ENCODE measurements at regions not wholly inside any gene's neighbourhood (a gene's known extent, or its start where the extent isn't known, plus 50 kb on each side); places are given as distances from the start of the nearest gene placed in this dataset.

- DNase-seq: no peak
Observed at GRCh38 chr18:72342933-72343332, 201.2 kb downstream of the CBLN2 start.

DNA sequence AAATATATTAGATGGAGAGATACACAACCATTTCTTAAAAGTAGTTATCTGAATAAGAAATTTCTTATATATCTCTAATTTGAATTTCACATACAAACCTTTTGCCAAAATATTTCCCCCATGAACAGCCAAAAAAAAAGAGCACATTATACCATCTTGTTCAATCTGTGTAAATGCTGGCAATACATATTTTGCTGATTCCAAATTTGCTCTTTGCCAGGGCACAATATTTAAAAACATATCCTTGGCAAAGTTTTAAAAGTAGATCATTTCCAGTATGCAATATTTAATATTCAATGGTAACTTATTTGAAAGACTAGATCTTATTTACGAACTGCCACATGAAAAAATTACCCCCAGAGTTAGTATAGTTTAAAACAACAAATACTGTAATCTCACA, 204.2 kb downstream of the CBLN2 start:
- no peak for DNase-seq

- DNase-seq: no peak
Observed at GRCh38 chr18:72336786-72337185, 207.4 kb downstream of the CBLN2 start.

DNA sequence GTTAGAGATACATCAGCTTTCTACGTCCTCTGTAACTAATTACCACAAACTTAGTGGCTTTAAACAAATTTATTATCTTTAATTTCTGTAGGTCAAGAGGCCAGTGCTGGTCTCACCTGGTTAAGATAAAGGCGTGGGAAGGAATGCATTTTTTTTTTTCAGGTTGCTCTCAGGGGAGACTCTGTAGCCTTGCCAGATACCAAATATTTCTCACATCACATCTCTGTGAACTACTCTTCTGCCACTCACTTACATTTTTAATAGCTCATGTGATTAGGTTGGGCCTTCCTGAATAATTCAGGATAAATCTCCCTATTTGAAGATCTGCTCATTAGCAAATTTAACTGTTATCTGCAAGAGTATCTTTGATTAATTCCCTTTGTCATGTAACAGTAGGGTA, 214.6 kb downstream of the CBLN2 start:
- DNase-seq: no peak

DNA sequence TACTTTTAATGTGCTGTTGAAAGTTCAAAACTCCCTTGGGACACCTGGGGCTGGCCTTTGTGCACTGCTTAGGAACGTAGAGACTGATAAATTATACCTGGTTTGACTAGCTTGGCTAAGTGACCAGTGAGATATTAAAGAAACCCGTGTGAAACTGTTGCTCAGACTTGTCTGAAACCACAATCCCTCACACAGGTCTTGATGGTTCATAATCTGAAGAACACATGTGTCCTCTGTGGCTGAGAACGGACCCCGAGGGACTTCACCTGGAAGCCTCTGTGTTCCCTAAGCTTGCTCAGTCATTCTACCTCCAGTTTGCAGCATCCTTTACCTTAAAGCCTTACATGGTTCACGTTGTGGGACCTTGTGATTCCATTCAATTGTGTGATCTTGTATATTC, 218.8 kb downstream of the CBLN2 start:
- DNase-seq: no peak

GRCh38 chr18:72324677-72325076, 219.5 kb downstream of the CBLN2 start:
- DNase-seq: no peak

GRCh38 chr18:72316497-72316896, 227.6 kb downstream of the CBLN2 start:
- no peak for DNase-seq

DNA sequence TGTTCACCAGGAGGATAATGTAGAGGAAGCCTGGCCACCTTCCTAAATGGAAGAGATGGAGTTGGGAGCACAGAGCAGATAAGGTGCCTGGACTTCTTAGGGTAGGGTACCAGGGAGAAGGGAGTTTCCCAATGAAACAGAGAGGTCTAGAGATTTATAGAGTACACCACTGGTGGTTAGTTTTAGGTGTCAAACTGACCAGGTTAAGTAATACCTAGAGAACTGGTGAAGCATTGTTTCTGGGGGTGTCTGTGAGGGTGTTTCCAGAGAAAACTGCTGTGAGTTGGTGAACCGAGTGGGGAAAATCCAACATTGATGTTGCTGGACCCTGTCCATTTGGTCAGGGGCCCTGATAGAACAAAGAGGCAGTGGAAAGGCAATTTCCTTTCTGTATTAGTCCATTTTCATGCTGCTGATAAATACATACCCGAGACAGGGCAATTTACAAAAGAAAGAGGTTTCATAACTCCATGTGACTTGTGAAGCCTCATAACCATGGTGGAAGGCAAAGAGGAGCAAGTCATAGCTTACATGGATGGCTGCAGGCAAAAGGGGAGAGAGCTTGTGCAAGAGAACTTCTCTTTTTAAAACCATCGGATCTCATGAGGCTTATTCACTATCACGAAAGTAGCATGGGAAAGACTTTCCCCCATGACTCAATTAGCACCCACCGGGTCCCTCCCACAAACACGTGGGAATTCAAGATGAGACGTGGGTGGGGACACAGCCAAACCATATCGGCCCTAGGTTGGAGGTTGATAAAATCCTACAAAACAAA, 260.8 kb downstream of the CBLN2 start:
- DNase-seq: no peak

DNA sequence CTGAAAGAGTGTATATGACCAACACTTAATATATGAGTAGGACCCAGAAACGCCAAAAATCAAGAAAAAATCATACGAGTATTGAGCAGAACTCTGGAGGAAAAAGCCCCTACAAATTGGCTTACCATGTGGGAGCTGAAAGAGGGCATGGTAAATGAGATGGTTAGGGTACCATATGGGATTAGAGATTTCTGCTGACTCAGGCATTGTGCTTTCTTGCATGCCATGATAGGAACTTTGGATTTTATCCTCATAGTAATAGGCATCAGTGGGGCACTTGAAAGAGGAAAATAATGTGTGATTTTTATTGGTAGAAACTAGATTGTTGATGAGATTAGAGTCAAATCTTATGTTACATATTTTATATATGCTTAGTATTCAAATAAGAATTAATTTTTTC, 271.1 kb downstream of the CBLN2 start:
- DNase-seq: no peak

DNA sequence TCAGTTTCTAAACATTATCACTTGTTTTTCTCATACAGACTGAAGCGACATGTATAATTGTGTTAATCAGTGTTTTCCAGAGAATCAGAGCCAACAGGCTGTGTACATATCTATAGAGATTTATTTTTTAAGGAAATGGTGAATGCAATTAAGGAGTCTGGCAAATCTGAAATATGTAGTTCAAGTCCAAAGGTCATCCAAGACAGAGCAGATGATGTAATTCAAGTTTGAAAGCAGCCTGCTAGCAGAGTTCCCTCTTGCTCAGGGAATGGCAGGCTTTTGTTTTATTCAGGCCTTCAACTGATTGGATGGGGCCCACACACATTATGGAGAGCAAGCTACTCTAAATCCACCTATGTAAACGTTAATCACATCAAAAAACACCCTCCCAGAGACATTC, 282.6 kb downstream of the CBLN2 start:
- DNase-seq: no peak

GRCh38 chr18:72246076-72246475, 298.1 kb downstream of the CBLN2 start:
- DNase-seq: no peak

- no peak for DNase-seq
Observed at GRCh38 chr18:72235422-72235821, 308.7 kb downstream of the CBLN2 start.

DNA sequence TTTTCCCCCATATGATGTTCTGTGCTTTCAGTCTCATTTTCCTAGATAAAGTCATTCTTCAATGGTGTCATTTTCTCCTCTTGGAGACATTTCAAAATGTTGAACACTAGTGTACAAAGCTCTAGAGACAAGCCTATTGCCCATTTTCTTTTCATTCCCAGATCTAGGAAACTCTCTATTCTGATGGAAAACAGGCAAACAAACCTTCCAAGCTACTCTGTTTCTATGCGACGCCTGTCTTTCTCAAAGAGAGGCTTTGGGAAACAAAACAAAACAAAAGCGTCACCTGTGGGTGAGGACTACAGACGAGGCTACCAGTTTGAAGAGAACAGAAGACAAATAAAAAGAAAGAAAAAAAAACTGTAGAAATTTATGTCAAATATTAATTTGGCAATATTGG, 311.0 kb downstream of the CBLN2 start:
- DNase-seq: no peak

- no peak for DNase-seq
Observed at GRCh38 chr18:72232644-72233043, 311.5 kb downstream of the CBLN2 start.

DNA sequence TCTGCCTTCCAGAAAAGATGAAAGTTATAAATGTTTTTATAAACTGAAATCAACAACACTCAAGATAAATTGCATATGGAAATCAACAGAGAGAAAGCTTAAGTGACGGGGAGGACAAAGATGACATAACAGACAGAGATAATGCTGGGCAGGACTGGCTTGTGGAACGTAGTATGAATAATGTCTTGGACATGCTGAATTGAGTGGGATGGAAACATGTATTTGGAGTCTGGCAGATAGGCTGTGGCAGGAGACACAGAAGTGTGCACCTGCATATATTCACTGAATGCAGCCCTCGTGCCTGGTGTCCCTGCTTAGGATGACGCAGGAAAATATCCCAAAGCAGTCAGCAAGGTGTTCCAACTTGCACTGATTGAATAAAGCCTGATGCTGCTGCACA, 318.2 kb downstream of the CBLN2 start:
- DNase-seq: no peak

DNA sequence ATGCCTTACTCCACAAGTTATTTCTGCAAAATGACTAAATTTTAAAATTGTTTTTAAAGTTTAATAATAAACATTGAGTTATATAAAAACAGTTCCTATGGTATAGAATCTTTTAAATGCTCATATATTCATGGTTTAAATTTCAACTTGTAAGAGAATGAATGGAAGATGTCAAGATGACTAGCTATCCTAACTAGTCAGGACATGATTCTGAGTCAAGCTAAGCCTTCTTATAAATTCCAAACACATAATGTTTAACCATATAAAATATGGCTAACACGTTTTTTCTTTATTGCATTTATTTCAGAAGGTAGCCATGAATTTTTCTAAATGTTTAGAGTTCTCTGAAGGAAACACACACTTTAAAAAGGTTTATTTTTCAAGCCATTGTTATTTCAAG, 320.4 kb downstream of the CBLN2 start:
- DNase-seq: no peak

DNA sequence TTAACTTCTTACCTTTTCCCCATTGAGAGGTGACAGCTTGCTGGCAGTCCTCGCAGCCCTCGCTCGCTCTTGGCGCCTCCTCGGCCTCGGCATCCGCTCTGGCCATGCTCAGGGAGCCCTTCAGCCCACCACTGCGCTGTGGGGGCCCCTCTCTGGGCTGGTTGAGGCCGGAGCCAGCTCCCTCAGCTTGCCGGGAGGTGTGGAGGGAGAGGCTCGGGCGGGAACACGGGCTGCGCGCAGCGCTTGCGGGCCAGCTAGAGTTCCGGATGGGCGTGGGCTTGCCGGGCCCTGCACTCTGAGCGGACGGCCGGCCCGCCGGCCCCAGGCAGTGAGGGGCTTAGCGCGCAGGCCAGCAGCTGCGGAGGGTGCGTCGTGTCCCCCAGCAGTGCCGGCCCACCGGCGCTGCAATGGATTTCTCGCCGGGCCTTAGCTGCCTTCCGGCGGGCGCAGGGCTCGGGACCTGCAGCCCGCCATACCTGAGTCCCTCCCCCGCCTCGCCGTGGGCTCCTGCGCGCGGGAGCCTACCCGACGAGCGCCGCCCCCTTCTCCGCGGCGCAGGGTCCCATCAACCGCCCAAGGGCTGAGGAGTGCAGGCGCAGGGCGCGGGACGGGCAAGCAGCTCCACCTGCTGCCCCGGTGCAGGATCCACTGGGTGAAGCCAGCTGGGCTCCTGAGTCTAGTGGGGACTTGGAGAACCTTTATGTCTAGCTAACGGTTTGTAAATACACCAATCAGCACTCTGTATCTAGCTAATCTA, 335.0 kb downstream of the CBLN2 start:
- DNase-seq: no peak

DNA sequence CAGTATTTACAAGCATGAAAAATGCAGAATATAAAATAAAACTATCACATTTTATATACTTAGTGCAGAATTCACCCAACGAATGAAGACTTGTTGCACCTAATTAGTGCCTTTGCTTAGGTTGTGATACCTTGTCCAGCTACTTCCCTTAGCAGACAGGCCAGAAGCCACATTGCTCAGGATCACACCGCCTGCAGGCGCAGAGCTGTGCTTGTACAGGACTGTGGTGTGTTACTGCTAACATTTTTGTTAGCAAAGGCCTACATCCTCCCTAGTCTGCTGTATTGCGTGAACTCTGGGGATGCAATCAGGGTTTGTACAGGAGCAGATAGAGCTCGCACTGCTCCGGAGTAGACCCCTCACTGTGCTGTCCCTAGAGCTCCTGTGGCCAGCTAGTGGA, 336.9 kb downstream of the CBLN2 start:
- no peak for DNase-seq

GRCh38 chr18:72206814-72207213, 337.3 kb downstream of the CBLN2 start:
- DNase-seq: no peak

DNA sequence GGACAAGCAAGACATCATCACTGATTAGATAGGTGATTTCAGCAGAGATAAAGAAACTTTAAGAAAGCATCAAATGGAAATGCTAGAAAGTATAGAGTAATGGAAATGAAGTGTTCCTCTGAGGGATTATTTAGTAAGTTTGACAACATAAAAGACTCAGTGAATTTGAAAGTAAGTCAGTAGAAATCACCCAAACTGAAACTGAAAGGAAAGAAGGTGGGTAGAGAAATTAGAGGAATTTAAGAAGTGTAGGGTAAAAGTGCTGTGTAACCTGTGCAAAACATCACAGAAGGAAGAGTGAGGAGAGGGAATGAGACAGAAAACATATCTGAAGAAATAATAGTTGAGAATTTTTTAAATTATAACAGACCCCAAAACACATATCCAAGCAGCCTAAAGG, 343.1 kb downstream of the CBLN2 start:
- DNase-seq: no peak

GRCh38 chr18:72197591-72197990, 346.6 kb downstream of the CBLN2 start:
- no peak for DNase-seq

- DNase-seq: no peak
Observed at GRCh38 chr18:72194072-72194471, 350.1 kb downstream of the CBLN2 start.

- no peak for DNase-seq
Observed at GRCh38 chr18:72187956-72188355, 356.2 kb downstream of the CBLN2 start.

- no peak for DNase-seq
Observed at GRCh38 chr18:72181241-72181764, 362.8 kb downstream of the CBLN2 start.

All from NCI-H226 (cell line).